Neural cell (in vitro differentiated cells): ENCODE measurements at regions not wholly inside any gene's neighbourhood (a gene's known extent, or its start where the extent isn't known, plus 50 kb on each side); places are given as distances from the start of the nearest gene placed in this dataset.

Source experiments
- H2AFZ ChIP-seq: fragments of 200-600, 300-800 bp; sonication (generic), shearing (Covaris generic); 2 replicates; pipeline ENCODE4 v1.6.0; 2014; ENCODE audit warnings: low read depth, mild to moderate bottlenecking, antibody characterized with exemption, low read length, moderate library complexity
- H3F3A ChIP-seq: fragments of 200-600 bp; shearing (Covaris generic); 2 replicates; pipeline ENCODE4 v1.6.1; 2016; ENCODE audit warnings: mild to moderate bottlenecking, moderate library complexity, mixed read lengths, antibody characterized with exemption, low read length; ENCODE audit not compliant: insufficient read depth, poor library complexity, severe bottlenecking
- H3K27ac ChIP-seq: fragments of 200-600, 300-800 bp; sonication (generic), shearing (Covaris generic); 2 replicates; pipeline ENCODE4 v1.5.1; 2014; ENCODE audit warnings: mild to moderate bottlenecking, low read length, moderate library complexity
- H3K27me3 ChIP-seq: fragments of 300-800, 200-600 bp; sonication (generic), shearing (Covaris generic); 2 replicates; pipeline ENCODE4 v1.6.0; 2014; ENCODE audit warnings: mild to moderate bottlenecking, low read depth, low read length, moderate library complexity; ENCODE audit not compliant: insufficient read depth
- H3K36me3 ChIP-seq: fragments of 300-800, 200-600 bp; sonication (generic), shearing (Covaris generic); 2 replicates; pipeline ENCODE4 v1.5.1; 2014; ENCODE audit warnings: mild to moderate bottlenecking, antibody characterized with exemption, low read length, moderate library complexity; ENCODE audit not compliant: insufficient read depth
- H3K4me2 ChIP-seq: fragments of 300-800, 200-600 bp; sonication (generic), shearing (Covaris generic); 2 replicates; pipeline ENCODE4 v1.6.0; 2014; ENCODE audit warnings: mild to moderate bottlenecking, low read length
- H3K4me3 ChIP-seq: fragments of 300-800, 200-600 bp; sonication (generic), shearing (Covaris generic); 2 replicates; pipeline ENCODE4 v1.5.1; 2014; ENCODE audit warnings: mild to moderate bottlenecking, low read length, moderate library complexity
- H3K79me2 ChIP-seq: fragments of 200-600 bp; shearing (Covaris generic); replicated peaks from 2 replicates; pipeline ENCODE4 v1.6.0; 2014; ENCODE audit warnings: mild to moderate bottlenecking, low read length, moderate library complexity; ENCODE audit not compliant: insufficient read depth
- H3K9ac ChIP-seq: fragments of 300-800, 200-600 bp; sonication (generic), shearing (Covaris generic); 2 replicates; pipeline ENCODE4 v1.6.1; 2016; ENCODE audit warnings: mild to moderate bottlenecking, low read length, mixed read lengths
- H3K9me2 ChIP-seq: fragments of 200-600 bp; shearing (Covaris generic); 2 replicates; pipeline ENCODE4 v1.6.1; 2016; ENCODE audit warnings: mild to moderate bottlenecking, low read length, mixed read lengths; ENCODE audit not compliant: insufficient read depth
- H3K9me3 ChIP-seq: fragments of 200-600, 300-800 bp; sonication (generic), shearing (Covaris generic); 2 replicates; pipeline ENCODE4 v1.6.1; 2016; ENCODE audit warnings: mild to moderate bottlenecking, mixed run types, low read length, moderate library complexity, mixed read lengths
- H4K20me1 ChIP-seq: fragments of 200-600 bp; shearing (Covaris generic); 2 replicates; pipeline ENCODE4 v1.6.1; 2016; ENCODE audit warnings: mild to moderate bottlenecking, mixed run types; ENCODE audit not compliant: insufficient read depth
- CTCF ChIP-seq: fragments of 450-650 bp; IDR thresholded peaks from 2 replicates; pipeline ENCODE4 v1.5.1; 2014; ENCODE audit warnings: antibody characterized with exemption, mild to moderate bottlenecking, moderate library complexity; ENCODE audit not compliant: poor library complexity, severe bottlenecking
- EP300 ChIP-seq: fragments of 450-650 bp; conservative IDR thresholded peaks from 2 replicates; pipeline ENCODE4 v1.6.1; 2014; ENCODE audit warnings: antibody characterized with exemption, mild to moderate bottlenecking, moderate library complexity; ENCODE audit not compliant: poor library complexity, severe bottlenecking
- EZH2 ChIP-seq: fragments of 200-600, 300-800 bp; shearing (Covaris generic), sonication (generic); IDR thresholded peaks from 2 replicates; pipeline ENCODE4 v1.6.1; 2014; ENCODE audit warnings: antibody characterized with exemption, low read length, borderline replicate concordance, mild to moderate bottlenecking; ENCODE audit not compliant: insufficient read depth, poor library complexity, severe bottlenecking
- MXI1 ChIP-seq: fragments of 450-650 bp; conservative IDR thresholded peaks from 2 replicates; pipeline ENCODE4 v1.6.1; 2014; ENCODE audit warnings: antibody characterized with exemption, mild to moderate bottlenecking; ENCODE audit not compliant: poor library complexity, severe bottlenecking
- POLR2AphosphoS5 ChIP-seq: IDR thresholded peaks from 2 replicates; pipeline ENCODE4 v1.6.1; 2012
- RAD21 ChIP-seq: fragments of 450-650 bp; conservative IDR thresholded peaks from 2 replicates; pipeline ENCODE4 v1.6.1; 2014; ENCODE audit warnings: antibody characterized with exemption, mild to moderate bottlenecking, moderate library complexity
- REST ChIP-seq: IDR thresholded peaks from 2 replicates; pipeline ENCODE4 v1.6.1; 2012; ENCODE audit warnings: borderline replicate concordance
- SMC3 ChIP-seq: fragments of 450-650 bp; conservative IDR thresholded peaks from 2 replicates; pipeline ENCODE4 v1.6.1; 2014; ENCODE audit warnings: antibody characterized with exemption, mild to moderate bottlenecking, moderate library complexity; ENCODE audit not compliant: poor library complexity
- TAF1 ChIP-seq: IDR thresholded peaks from 2 replicates; pipeline ENCODE4 v1.6.1; 2012; ENCODE audit warnings: low read depth

GRCh38 chr10:130848855-130849254 lies 462.7 kb downstream of the TCERG1L start:
- Histone ChIP-seq H3K27me3 (no peaks in the 10 kb centered on the region), H2AFZ (no peak overlapping the region), H3K9me3 (no peaks in the 10 kb centered on the region), H3K9ac (no peak overlapping the region), H4K20me1 (no peaks in the 10 kb centered on the region), H3F3A (no peaks in the 10 kb centered on the region), H3K4me3 (no peak overlapping the region), H3K9me2 (no peaks in the 10 kb centered on the region), H3K4me2 (no peak overlapping the region), H3K27ac (no peak overlapping the region), H3K79me2 (no peaks in the 10 kb centered on the region), H3K36me3 (no peaks in the 10 kb centered on the region)
- TF ChIP-seq RAD21 (no peak), CTCF (no peak), POLR2AphosphoS5 (no peak), TAF1 (no peak), EZH2 (no peak), MXI1 (no peak), REST (no peak)

GRCh38 chr10:130854151-130854550 lies 457.4 kb downstream of the TCERG1L start:
- no peaks in the 10 kb centered on the region for H3F3A ChIP-seq
- peaks cover 6% of the 10 kb centered on the region for H3K9me3 ChIP-seq
- TF ChIP-seq RAD21 (no peak), MXI1 (no peak), EP300 (no peak), EZH2 (no peak), CTCF (no peak), SMC3 (no peak), REST (no peak), POLR2AphosphoS5 (no peak), TAF1 (no peak)
- H2AFZ ChIP-seq: no peak overlapping the region
- no peak overlapping the region for H3K9ac ChIP-seq
- H4K20me1 ChIP-seq: no peaks in the 10 kb centered on the region
- H3K27me3 ChIP-seq: no peaks in the 10 kb centered on the region
- H3K4me3 ChIP-seq: no peak overlapping the region
- no peaks in the 10 kb centered on the region for H3K36me3 ChIP-seq
- H3K27ac ChIP-seq: no peak overlapping the region
- H3K9me2 ChIP-seq: no peaks in the 10 kb centered on the region
- H3K4me2 ChIP-seq: no peak overlapping the region
- H3K79me2 ChIP-seq: no peaks in the 10 kb centered on the region
